ENCODE measurements at regions not wholly inside any gene's neighbourhood (a gene's known extent, or its start where the extent isn't known, plus 50 kb on each side); places are given as distances from the start of the nearest gene placed in this dataset.

GRCh38 chr5:51002368-51002767 is 335.9 kb downstream of the PARP8 start:
- TF ChIP-seq CTCF (IDR thresholded peaks at IDR 0.05) (no peak), POLR2A (IDR thresholded peaks at IDR 0.05) (no peak)

Measured in ovary (tissue), 3 donors.